Kidney capillary endothelial cell (primary cell): ENCODE measurements at regions not wholly inside any gene's neighbourhood (a gene's known extent, or its start where the extent isn't known, plus 50 kb on each side); places are given as distances from the start of the nearest gene placed in this dataset.
"Not testable (repeated sequence)": the region's sequence is repeated elsewhere in the genome, so short reads cannot be mapped to it uniquely, and the experiment has no call there.

ENCODE experiments used
- DNase-seq: peaks from one replicate; pipeline ENCODE4 v3.0.0-alpha.2; 2018; ENCODE audit warnings: low spot score

- no peak for DNase-seq
Measured at GRCh38 chr13:74246487-74246886, 112.3 kb upstream of the KLF12 start.

- DNase-seq: peak; percentile 27
Measured at GRCh38 chr13:74243637-74244526, 109.7 kb upstream of the KLF12 start.

- DNase-seq: not testable (repeated sequence)
Measured at GRCh38 chr13:74241343-74241742, 107.1 kb upstream of the KLF12 start.

- DNase-seq: no peak
Measured at GRCh38 chr13:74230984-74231501, 96.8 kb upstream of the KLF12 start.

- no peak for DNase-seq
Measured at GRCh38 chr13:74229242-74229641, 95.0 kb upstream of the KLF12 start.

- DNase-seq: no peak
Measured at GRCh38 chr13:74227476-74228158, 93.4 kb upstream of the KLF12 start.

- no peak for DNase-seq
Measured at GRCh38 chr13:74226791-74227475, 92.7 kb upstream of the KLF12 start.

DNA sequence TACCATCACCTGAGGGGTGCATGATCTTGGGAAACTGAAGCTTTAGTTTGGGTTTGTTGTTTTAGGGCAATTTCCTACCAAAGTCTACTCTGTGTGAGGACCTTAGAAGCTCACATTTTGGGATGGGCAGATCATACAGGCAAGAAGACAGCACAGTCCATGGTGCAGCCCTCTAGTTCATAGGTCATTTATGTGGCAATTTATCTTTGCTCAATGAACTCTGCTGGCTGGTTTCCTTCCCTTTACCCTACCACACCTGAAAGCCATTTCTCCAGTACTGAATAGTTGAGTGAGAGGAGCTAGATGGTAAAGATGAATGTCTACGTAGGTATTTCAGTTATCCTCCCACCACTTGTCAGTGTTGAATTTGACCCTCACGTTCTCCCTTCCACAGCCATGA is 87.5 kb upstream of the KLF12 start:
- no peak for DNase-seq

DNA sequence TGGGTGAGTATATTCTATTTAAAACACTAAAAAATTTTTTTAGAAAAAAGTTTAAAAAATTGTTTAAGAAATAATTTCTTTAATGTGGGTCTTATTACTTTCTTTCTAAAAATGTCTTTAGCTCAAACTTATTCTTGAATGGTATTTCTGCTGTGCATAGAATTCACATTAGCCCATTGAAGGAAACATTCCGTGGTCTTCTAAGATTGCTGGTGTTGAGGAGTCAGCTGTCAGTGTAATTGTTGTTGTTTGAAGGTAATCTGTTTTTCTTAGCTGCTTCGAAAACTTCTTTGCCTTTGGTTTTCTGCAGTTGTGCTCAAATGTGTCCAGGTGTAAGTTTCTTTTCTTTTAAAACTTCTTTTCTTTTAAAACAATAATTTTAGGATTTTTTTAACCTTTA is 85.4 kb upstream of the KLF12 start:
- no peak for DNase-seq

GRCh38 chr13:74218291-74218690 is 84.1 kb upstream of the KLF12 start:
- no peak for DNase-seq

GRCh38 chr13:74217811-74218210 is 83.6 kb upstream of the KLF12 start:
- no peak for DNase-seq

DNA sequence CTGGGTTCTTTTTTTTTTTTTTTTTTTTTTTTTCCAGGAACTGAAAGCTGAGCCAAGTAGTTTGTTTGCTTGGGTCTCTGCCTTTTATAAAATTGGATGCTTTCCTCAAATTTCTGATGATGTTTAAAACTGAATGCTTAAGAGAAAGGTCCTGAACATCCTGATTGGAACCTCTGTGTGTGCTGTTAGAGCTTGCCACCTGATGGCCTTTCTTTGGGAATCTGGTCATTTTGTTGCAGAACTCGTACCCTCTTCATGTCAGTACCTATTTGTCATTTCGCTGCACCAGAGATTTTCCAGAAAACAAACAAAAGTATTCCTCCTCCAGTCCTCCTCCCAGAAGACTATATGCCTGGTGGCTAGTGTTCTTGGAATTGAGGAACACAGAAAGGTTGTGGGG is 81.2 kb upstream of the KLF12 start:
- DNase-seq: no peak

DNA sequence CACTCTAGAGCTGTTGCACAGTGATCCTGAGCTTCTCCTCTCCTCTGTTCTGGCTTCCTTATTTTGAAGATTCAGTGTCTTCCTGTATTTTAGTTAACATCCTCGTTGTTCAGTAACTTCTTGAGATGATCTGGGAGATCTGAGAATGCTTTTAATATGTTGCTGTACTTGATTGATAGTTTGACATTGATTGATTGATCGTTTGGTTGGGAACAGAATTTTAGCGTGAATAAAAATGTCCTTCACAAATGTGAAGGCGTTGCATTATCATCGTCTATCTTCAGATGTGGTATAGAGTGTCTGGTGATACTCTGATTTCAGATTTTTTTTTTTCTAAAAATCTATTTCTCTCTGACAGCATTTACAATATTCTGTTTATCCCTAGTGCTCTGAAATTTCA is 80.1 kb upstream of the KLF12 start:
- DNase-seq: no peak

DNA sequence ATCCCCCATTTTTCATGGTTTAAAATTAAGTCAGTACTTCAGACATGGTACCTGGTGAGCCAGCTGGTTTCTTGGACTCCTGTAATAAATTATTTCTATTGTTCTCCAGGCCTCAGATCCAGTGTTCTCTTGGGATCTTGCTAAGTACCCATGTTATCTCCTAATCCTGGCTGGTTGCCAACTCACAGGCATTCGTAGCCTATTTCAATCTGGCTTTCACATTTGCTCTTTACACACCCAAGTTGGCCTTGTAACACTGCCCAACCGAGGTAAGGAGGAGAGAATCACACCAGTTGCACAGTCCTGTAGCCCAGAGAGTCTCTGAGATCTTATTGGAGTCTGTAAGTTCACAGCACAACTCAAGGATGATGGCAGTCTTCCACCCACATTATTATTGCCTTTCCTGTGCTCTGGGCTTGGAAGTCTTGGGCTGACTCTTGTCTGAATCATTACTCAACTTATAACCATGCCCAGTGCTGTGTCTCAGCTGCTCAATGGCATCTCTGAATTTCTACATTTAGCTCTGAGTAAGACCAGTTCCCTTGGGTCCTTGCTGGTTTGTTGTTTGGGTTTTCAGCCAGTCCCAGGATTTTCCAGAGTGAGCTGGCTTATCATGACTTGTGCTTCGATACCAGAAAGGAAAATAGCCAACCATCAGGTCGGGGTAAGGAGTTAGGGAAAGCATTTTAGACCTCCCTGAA is 76.6 kb upstream of the KLF12 start:
- peak; percentile 67 for DNase-seq

DNA sequence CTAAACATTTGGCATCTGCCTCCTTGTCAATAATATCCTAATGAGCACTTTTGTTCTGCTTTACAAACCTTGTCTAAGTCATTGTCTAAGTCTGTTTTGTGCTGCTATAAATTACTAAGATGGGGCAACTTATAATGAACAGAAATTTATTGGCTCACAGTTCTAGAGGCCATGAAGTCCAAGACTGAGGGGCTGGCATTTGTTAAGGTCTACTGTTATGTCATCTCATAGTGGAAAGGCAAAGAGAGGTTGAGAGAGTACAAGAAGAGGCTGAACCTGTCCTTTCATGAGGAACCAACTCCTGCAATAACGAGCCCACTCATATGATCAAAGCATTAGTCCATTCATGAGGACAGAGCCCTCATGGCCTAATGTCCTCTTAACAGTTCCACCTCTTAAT is 72.7 kb upstream of the KLF12 start:
- no peak for DNase-seq

- DNase-seq: no peak
Measured at GRCh38 chr13:74206061-74206561, 71.9 kb upstream of the KLF12 start.

- no peak for DNase-seq
Measured at GRCh38 chr13:74205313-74205690, 71.1 kb upstream of the KLF12 start.

- DNase-seq: no peak
Measured at GRCh38 chr13:74204602-74205312, 70.6 kb upstream of the KLF12 start.

- DNase-seq: no peak
Measured at GRCh38 chr13:74203576-74203975, 69.4 kb upstream of the KLF12 start.

GRCh38 chr13:74202129-74202813 is 68.1 kb upstream of the KLF12 start:
- no peak for DNase-seq

DNA sequence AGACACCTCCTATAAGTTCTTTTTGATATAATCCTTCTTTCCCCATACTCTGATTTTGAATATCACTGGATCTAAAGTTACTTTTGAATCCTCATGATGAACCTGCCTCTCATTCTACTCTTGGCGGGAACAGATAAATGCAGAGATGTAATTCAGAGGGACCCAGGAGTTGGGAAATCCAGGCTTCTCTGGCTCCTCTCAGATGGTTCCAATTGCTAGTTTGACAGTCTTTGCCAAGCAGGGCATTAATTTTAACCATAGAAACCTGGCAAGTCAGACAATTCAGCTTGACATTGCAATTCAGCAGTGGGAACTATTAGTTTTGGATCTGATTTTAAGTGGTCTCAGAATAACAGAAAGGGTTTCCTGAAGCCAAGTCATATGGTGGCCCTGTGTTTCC is 67.3 kb upstream of the KLF12 start:
- no peak for DNase-seq
